ENCODE measurements at regions not wholly inside any gene's neighbourhood (a gene's known extent, or its start where the extent isn't known, plus 50 kb on each side); places are given as distances from the start of the nearest gene placed in this dataset.

- DNase-seq (ENCODE audit: low read depth in 2 of 2): no peak
These were observed 1114.6 kb upstream of the AGA start for GRCh38 chr4:178556796-178557195.

- no peak for DNase-seq (ENCODE audit: low read depth in 2 of 2)
These were observed 1135.7 kb upstream of the AGA start for GRCh38 chr4:178577933-178578332.

DNA sequence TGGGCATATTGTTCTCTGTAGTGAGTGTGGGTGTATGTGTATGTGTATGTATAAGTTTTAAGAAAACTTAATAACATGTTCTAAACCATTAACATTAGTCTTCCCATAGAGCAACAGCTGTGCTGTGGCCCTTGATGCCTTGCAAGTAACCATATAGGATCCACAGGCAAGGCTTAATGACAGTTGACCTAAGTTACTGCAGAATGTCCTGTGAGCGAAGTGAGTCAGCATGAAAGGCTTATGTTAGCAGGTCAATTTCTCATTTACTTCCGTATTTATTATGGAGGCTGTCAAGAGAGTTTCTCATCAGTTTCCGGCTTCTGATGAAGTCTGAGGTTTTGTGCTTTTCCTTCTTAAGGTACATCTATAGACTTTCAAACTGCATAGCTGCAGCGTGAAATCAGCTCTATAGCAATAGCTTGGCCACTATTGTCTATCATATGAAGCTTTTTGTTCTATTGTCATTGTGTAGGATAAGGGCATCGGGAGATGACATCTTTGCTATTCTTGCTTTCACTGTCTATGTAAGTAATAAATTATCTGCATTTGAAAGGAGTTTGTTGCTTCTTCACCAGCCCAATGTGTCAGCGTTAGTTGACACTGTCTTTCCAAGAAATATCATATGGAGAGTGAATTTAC, 1153.4 kb upstream of the AGA start:
- DNase-seq (ENCODE audit: low read depth in 2 of 2): no peak

- no peak for DNase-seq (ENCODE audit: low read depth in 2 of 2)
These were observed 1156.4 kb upstream of the AGA start for GRCh38 chr4:178598672-178599071.

GRCh38 chr4:178599521-178599920, 1157.3 kb upstream of the AGA start:
- no peak for DNase-seq (ENCODE audit: low read depth in 2 of 2)

- DNase-seq (ENCODE audit: low read depth in 2 of 2): no peak
These were observed 1160.6 kb upstream of the AGA start for GRCh38 chr4:178602833-178603232.

GRCh38 chr4:178611062-178611461, 1168.8 kb upstream of the AGA start:
- DNase-seq (ENCODE audit: low read depth in 2 of 2): no peak

DNA sequence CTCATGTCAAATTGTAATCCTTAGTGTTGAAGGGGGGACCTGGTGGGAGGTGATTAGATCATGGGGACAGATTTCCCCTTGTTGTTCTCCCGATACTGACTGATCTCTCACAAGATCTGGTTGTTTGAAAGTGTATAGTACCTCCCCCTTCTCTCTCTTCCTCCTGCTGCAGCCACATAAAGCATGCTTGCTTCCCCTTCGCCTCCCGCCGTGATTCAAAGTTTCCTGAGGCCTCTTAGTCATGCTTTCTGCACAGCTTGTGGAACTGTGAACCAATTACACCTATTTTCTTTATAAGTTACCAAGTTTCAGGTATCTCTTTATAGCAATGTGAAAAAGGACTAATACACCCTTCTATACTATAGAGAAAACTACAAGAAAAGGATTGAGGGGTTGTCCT, 1170.5 kb upstream of the AGA start:
- no peak for DNase-seq (ENCODE audit: low read depth in 2 of 2)

DNA sequence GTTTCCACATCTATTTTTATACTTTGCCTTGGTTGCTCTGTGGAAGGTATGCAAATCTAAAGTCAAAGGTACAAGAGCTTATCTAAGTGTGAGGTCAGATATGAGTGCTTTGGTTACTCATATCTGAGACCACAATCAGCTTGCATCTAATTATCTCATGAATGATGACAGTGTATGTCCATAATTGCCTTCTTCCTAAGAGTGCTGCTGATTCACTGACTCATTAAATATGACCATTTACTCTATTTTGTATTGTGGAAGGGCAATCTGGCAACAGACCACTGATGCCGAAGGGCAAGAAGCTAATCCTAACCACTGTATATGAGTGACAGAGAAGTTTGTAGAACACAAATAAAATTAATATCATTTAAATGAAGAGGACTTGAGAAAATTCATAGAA, 1190.2 kb upstream of the AGA start:
- no peak for DNase-seq (ENCODE audit: low read depth in 2 of 2)

GRCh38 chr4:178633263-178633662, 1191.0 kb upstream of the AGA start:
- DNase-seq (ENCODE audit: low read depth in 2 of 2): no peak

- no peak for DNase-seq (ENCODE audit: low read depth in 2 of 2)
These were observed 1222.4 kb upstream of the AGA start for GRCh38 chr4:178664621-178665020.

GRCh38 chr4:178665916-178666315, 1223.7 kb upstream of the AGA start:
- no peak for DNase-seq (ENCODE audit: low read depth in 2 of 2)

DNA sequence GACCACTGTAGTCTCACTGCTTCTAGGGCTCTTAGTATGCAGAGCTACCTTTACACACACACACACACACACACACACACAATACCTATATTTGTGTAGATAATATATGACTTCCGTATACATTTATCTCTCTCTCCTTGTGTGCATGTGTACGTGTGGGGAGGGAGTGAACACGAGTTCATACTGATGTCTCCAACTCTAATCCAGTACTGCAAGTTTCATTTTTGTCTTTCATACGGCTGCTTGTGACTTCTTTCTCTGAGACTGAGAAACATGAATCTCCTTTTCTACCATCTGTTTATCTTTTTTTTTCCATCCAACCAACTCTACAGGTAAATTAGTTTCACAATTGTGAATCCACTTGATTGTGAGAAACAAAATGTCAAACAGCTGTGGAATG, 1229.5 kb upstream of the AGA start:
- no peak for DNase-seq (ENCODE audit: low read depth in 2 of 2)

GRCh38 chr4:178672512-178672911, 1230.3 kb upstream of the AGA start:
- no peak for DNase-seq (ENCODE audit: low read depth in 2 of 2)

GRCh38 chr4:178681871-178682270, 1239.6 kb upstream of the AGA start:
- DNase-seq (ENCODE audit: low read depth in 2 of 2): no peak

- no peak for DNase-seq (ENCODE audit: low read depth in 2 of 2)
These were observed 1247.7 kb upstream of the AGA start for GRCh38 chr4:178689926-178690325.

- DNase-seq (ENCODE audit: low read depth in 2 of 2): no peak
These were observed 1251.6 kb upstream of the AGA start for GRCh38 chr4:178693816-178694215.

DNA sequence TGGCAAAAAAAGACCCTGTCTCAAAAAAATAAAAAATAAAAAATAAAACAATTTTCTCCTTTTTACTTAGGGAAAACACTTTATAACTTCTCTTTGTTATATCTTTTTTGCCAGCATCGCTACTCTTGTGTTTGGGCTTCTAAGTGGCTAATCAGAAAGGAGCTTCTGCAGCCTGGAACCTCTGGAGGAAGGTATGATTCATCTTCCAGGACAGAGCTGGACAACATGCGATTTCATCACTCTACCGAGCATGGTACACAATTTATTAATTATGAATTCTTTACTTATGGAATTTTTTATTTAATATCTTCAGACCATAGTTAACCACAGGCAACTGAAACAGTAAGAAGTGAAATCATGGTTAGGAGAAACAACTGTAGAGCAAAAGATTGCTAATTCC, 1254.3 kb upstream of the AGA start:
- DNase-seq (ENCODE audit: low read depth in 2 of 2): no peak

- DNase-seq (ENCODE audit: low read depth in 2 of 2): no peak
These were observed 1270.2 kb upstream of the AGA start for GRCh38 chr4:178712486-178712885.

DNA sequence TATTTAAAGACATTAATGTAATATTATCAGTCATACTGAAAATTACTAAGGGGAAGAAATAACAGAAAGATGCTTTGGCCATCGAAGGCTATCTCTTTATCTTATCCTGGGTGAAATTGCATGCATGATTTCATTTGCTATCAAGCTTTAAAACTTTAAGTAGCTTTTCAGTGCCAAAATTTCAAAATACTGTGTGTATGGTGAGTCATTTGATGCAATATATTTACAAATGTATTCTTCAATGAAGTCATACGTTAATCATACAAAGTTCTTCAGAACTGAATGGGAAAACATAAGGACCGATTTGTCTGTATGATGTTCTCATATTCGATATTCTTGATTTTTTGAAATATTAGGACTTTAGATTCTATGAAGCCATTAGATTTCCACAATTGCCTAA, 1295.8 kb upstream of the AGA start:
- no peak for DNase-seq (ENCODE audit: low read depth in 2 of 2)

GRCh38 chr4:178745203-178745602, 1303.0 kb upstream of the AGA start:
- DNase-seq (ENCODE audit: low read depth in 2 of 2): no peak

DNA sequence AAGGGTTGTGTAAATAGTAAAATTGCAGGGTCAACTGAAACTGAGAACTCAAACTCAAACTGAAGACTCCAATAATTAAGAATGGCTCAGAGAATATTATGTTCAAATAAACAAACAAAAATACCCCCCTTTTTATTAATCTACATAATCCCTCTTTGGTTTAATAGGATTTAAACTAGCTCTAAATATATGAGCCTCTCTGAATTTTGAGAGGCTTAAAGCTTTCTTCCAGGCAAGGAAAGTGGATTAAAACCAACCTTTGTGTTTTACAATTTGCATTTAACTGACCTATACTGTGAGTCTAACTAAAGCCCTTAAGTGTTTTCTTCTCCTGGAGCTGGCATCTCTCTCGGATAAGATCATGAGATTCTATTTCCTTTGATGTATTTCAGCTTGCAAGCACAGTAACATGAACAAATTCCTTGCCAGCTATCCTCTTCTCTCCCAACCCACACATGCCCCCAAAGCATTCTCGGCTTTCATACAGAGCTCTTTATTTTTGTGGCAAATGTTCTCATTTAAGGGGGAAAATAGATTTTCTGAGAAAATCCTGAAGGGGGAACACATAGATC, 1310.8 kb upstream of the AGA start:
- DNase-seq (ENCODE audit: low read depth in 2 of 2): no peak

DNA sequence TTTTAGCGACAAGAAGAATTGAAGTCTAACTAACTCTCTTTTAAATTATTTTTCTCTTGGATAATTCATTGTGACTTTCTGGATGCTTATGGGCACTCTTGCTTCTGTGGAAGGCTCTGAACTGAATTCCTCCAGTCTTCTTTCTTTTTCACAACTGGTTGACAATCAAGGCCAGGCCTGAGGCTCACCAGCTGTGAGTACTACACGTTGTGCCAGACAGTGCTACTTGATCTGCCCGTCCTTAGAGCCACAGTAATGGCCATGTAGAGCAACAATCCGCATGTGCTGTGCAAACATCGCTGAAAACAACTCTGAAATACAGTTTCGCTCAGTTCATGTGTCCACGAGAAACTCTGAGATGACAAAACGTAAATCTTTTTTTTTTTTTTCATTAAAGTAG, 1336.3 kb upstream of the AGA start:
- DNase-seq (ENCODE audit: low read depth in 2 of 2): no peak

GRCh38 chr4:178781779-178782178, 1339.5 kb upstream of the AGA start:
- DNase-seq (ENCODE audit: low read depth in 2 of 2): no peak
